Right atrium auricular region (tissue), 2 donors: ENCODE measurements at regions not wholly inside any gene's neighbourhood (a gene's known extent, or its start where the extent isn't known, plus 50 kb on each side); places are given as distances from the start of the nearest gene placed in this dataset.

Experiments used
- DNase-seq: peaks from one replicate; pipeline ENCODE4 v3.0.0-alpha.2; 2019; ENCODE audit warnings: low spot score
- H3K27ac ChIP-seq, 2 donors: fragments of 200-600 bp; sonication (generic); 1 replicate in 1 of 2; 2 replicates in 1 of 2; pipeline ENCODE4 v1.5.1; 2016 to 2019
- H3K27me3 ChIP-seq, 2 donors: fragments of 200-600 bp; sonication (generic); one replicate each; pipeline versions ENCODE4 v1.5.1 to v1.6.0; 2017 to 2019
- H3K36me3 ChIP-seq: fragments of 200-600 bp; sonication (generic); one replicate; pipeline ENCODE4 v1.5.1; 2016
- H3K4me1 ChIP-seq, 2 donors: fragments of 200-600 bp; sonication (generic); one replicate each; pipeline versions ENCODE4 v1.5.1 to v1.6.0; 2017 to 2019
- H3K4me3 ChIP-seq, 2 donors: fragments of 200-600 bp; sonication (generic); 1 replicate in 1 of 2; 2 replicates in 1 of 2; pipeline ENCODE4 v1.5.1; 2017 to 2019; ENCODE audit warnings: mild to moderate bottlenecking in 1 of 2, moderate library complexity in 1 of 2
- H3K9me3 ChIP-seq, 2 donors: fragments of 200-600 bp; sonication (generic); one replicate each; pipeline ENCODE4 v1.5.1; 2019
- CTCF ChIP-seq, 2 donors: fragments of 200-600 bp; sonication (generic); IDR thresholded peaks; one replicate each; pipeline ENCODE4 v1.5.1; 2019; ENCODE audit warnings: antibody characterized with exemption in 2 of 2

GRCh38 chr5:108516785-108517184 is 134.9 kb upstream of the FBXL17 start:
- no peaks in the 10 kb centered on the region for H3K27me3 ChIP-seq
- DNase-seq: no peak
- no peak overlapping the region for H3K4me3 ChIP-seq
- H3K4me1 ChIP-seq: no peaks in the 10 kb centered on the region
- TF ChIP-seq CTCF (IDR thresholded peaks at IDR 0.05): no peak
- H3K27ac ChIP-seq: no peak overlapping the region
- no peaks in the 10 kb centered on the region for H3K36me3 ChIP-seq
- no peaks in the 10 kb centered on the region for H3K9me3 ChIP-seq

GRCh38 chr5:108515517-108516105 is 133.7 kb upstream of the FBXL17 start:
- no peaks in the 10 kb centered on the region for H3K9me3 ChIP-seq

GRCh38 chr5:108508979-108509378 is 127.1 kb upstream of the FBXL17 start:
- no peaks in the 10 kb centered on the region for H3K9me3 ChIP-seq
- H3K4me3 ChIP-seq: no peak overlapping the region
- no peak for TF ChIP-seq CTCF (IDR thresholded peaks at IDR 0.05)
- no peak overlapping the region for H3K27ac ChIP-seq
- no peaks in the 10 kb centered on the region for H3K36me3 ChIP-seq
- no peaks in the 10 kb centered on the region for H3K4me1 ChIP-seq
- DNase-seq: no peak
- no peaks in the 10 kb centered on the region for H3K27me3 ChIP-seq

More at GRCh38 chr5:108515517-108516105, 133.7 kb upstream of the FBXL17 start:
- no peak for DNase-seq
- TF ChIP-seq CTCF (IDR thresholded peaks at IDR 0.05): no peak
- Histone ChIP-seq H3K27me3 (no peaks in the 10 kb centered on the region), H3K36me3 (no peaks in the 10 kb centered on the region), H3K4me3 (no peak overlapping the region), H3K4me1 (no peaks in the 10 kb centered on the region), H3K27ac (no peak overlapping the region)

- Histone ChIP-seq H3K36me3 (no peaks in the 10 kb centered on the region), H3K4me3 (no peak overlapping the region), H3K4me1 (no peaks in the 10 kb centered on the region), H3K27ac (no peak overlapping the region), H3K27me3 (no peaks in the 10 kb centered on the region), H3K9me3 (no peaks in the 10 kb centered on the region)
- no peak for DNase-seq
- TF ChIP-seq CTCF (IDR thresholded peaks at IDR 0.05): no peak
Observed at GRCh38 chr5:108507631-108508030, 125.7 kb upstream of the FBXL17 start.

GRCh38 chr5:108505608-108506007 is 123.7 kb upstream of the FBXL17 start:
- no peaks in the 10 kb centered on the region for H3K36me3 ChIP-seq
- H3K27ac ChIP-seq: no peak overlapping the region
- DNase-seq: no peak
- H3K4me1 ChIP-seq: no peaks in the 10 kb centered on the region
- TF ChIP-seq CTCF (IDR thresholded peaks at IDR 0.05): no peak
- peaks cover 0 to 7% of the 10 kb centered on the region in 2 donors for H3K9me3 ChIP-seq
- H3K4me3 ChIP-seq: no peak overlapping the region
- H3K27me3 ChIP-seq: no peaks in the 10 kb centered on the region

- no peak for DNase-seq
- peaks cover 0 to 7% of the 10 kb centered on the region in 2 donors for H3K9me3 ChIP-seq
- no peak overlapping the region for H3K27ac ChIP-seq
- H3K27me3 ChIP-seq: no peaks in the 10 kb centered on the region
- H3K4me3 ChIP-seq: no peak overlapping the region
- H3K4me1 ChIP-seq: no peaks in the 10 kb centered on the region
- no peak for TF ChIP-seq CTCF (IDR thresholded peaks at IDR 0.05)
- no peaks in the 10 kb centered on the region for H3K36me3 ChIP-seq
Observed at GRCh38 chr5:108504974-108505373, 123.1 kb upstream of the FBXL17 start.
